ENCODE measurements at regions not wholly inside any gene's neighbourhood (a gene's known extent, or its start where the extent isn't known, plus 50 kb on each side); places are given as distances from the start of the nearest gene placed in this dataset.

DNA sequence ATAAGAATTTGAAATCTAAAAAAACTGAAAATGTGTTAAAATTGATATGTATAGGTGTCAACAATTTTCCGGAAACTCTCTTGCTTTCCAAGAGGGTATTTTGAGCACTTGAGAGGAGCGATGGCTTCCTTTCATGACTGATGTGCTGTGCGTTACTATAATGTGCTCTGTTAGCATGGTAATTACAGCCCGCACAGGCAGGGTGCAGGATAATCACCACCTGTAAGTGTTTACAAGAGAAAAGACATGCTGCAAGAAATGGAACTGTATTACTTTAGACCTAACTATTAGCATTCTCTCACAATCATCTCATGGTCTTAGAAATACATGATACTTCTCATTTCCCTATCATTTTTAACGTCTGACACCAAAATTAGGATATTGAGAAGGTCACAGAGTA, 92.4 kb upstream of the ADARB2 start:
- Histone ChIP-seq H3K79me2 (ENCODE audit: control insufficient read depth, insufficient read depth, low read length) (no peaks in the 10 kb centered on the region), H3K27me3 (replicated peaks in 1 of 4; ENCODE audit: control extremely low read depth in 1 of 4, control insufficient read depth in 3 of 4, insufficient read depth in 4 of 4, low read length in 3 of 4) (no peaks in the 10 kb centered on the region), H3K36me3 (replicated peaks in 1 of 2; ENCODE audit: control extremely low read depth in 1 of 2, control insufficient read depth in 1 of 2, extremely low read depth in 1 of 2, insufficient read depth in 2 of 2, low read length in 1 of 2) (no peaks in the 10 kb centered on the region), H3K4me3 (ENCODE audit: control extremely low read depth in 1 of 5, extremely low read depth in 1 of 5, insufficient read depth in 1 of 5, low read depth in 2 of 5, low read length in 4 of 5) (no peak overlapping the region), H3K9ac (ENCODE audit: low read length) (no peak overlapping the region), H3K27ac (ENCODE audit: low read length in 2 of 2) (no peak overlapping the region), H2AFZ (ENCODE audit: insufficient read depth, low read depth, low read length, poor library complexity, severe bottlenecking) (no peak overlapping the region), H3K9me3 (ENCODE audit: control extremely low read depth in 1 of 3, control insufficient read depth in 2 of 3, insufficient read depth in 1 of 3, low read length in 2 of 3) (peaks cover 0 to 6% (median 0%) of the 10 kb centered on the region in 3 donors), H3K4me2 (replicated peaks; ENCODE audit: low read depth, low read length, poor library complexity, severe bottlenecking) (no peak overlapping the region), H3K4me1 (ENCODE audit: control insufficient read depth in 2 of 2, insufficient read depth in 2 of 2, low read length in 2 of 2) (peaks cover 6% of the 10 kb centered on the region in 2 donors), H4K20me1 (ENCODE audit: control insufficient read depth, insufficient read depth, low read length, poor library complexity, severe bottlenecking) (no peaks in the 10 kb centered on the region)
- no peak overlapping the region for H3K27ac Mint-ChIP-seq
- no peaks in the 10 kb centered on the region for H3K9me3 Mint-ChIP-seq (ENCODE audit: insufficient read depth)
- peaks cover 12% of the 10 kb centered on the region for H3K27me3 Mint-ChIP-seq
- intact Hi-C loops (cut with micrococcal nuclease), result no loop called here
- ATAC-seq (ENCODE audit: low read depth), result no peak
- TF ChIP-seq, protein P1, sequence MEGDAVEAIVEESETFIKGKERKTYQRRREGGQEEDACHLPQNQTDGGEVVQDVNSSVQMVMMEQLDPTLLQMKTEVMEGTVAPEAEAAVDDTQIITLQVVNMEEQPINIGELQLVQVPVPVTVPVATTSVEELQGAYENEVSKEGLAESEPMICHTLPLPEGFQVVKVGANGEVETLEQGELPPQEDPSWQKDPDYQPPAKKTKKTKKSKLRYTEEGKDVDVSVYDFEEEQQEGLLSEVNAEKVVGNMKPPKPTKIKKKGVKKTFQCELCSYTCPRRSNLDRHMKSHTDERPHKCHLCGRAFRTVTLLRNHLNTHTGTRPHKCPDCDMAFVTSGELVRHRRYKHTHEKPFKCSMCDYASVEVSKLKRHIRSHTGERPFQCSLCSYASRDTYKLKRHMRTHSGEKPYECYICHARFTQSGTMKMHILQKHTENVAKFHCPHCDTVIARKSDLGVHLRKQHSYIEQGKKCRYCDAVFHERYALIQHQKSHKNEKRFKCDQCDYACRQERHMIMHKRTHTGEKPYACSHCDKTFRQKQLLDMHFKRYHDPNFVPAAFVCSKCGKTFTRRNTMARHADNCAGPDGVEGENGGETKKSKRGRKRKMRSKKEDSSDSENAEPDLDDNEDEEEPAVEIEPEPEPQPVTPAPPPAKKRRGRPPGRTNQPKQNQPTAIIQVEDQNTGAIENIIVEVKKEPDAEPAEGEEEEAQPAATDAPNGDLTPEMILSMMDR (IDR thresholded peaks at IDR 0.05), result no peak
- no peak for TF ChIP-seq EZH2 (IDR thresholded peaks at IDR 0.05; ENCODE audit: borderline replicate concordance, insufficient read depth, low read depth, low read length, poor library complexity, severe bottlenecking)
- H3K4me3 Mint-ChIP-seq, result no peak overlapping the region
- CTCF ChIA-PET, result no interaction called here
- peaks cover 8% of the 10 kb centered on the region for H3K4me1 Mint-ChIP-seq
- no peak for DNase-seq
- POLR2A ChIA-PET, result no interaction called here
- 100% methylated on average over 3 of the region's 5 CpGs for WGBS (ENCODE audit: insufficient coverage)

DNA sequence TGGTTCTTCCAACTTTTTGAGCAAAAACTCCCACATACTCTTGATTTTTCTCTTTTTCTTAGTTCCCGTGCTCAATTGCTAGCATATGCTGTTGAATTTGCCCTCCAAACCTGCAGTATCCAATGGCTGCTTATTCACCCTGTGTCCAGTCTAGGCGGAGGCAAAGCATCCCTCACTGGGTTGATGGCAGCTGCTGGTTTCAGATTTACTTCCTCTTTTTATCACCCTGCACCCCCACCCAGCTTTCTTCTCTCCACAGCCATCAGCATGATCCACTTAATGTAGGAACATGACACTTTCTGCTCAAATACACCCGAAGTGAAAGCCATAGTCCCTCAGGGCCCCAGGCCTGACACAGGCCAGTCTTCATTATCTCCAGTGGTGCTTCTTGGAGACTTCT, 87.6 kb upstream of the ADARB2 start:
- peak; percentile 83 for ATAC-seq (ENCODE audit: low read depth)
- Histone ChIP-seq H3K4me3 (ENCODE audit: control extremely low read depth in 1 of 5, extremely low read depth in 1 of 5, insufficient read depth in 1 of 5, low read depth in 2 of 5, low read length in 4 of 5) (no peak overlapping the region), H2AFZ (ENCODE audit: insufficient read depth, low read depth, low read length, poor library complexity, severe bottlenecking) (no peak overlapping the region), H3K27me3 (replicated peaks in 1 of 4; ENCODE audit: control extremely low read depth in 1 of 4, control insufficient read depth in 3 of 4, insufficient read depth in 4 of 4, low read length in 3 of 4) (no peaks in the 10 kb centered on the region), H4K20me1 (ENCODE audit: control insufficient read depth, insufficient read depth, low read length, poor library complexity, severe bottlenecking) (no peaks in the 10 kb centered on the region), H3K4me2 (replicated peaks; ENCODE audit: low read depth, low read length, poor library complexity, severe bottlenecking) (no peak overlapping the region), H3K79me2 (ENCODE audit: control insufficient read depth, insufficient read depth, low read length) (no peaks in the 10 kb centered on the region), H3K36me3 (replicated peaks in 1 of 2; ENCODE audit: control extremely low read depth in 1 of 2, control insufficient read depth in 1 of 2, extremely low read depth in 1 of 2, insufficient read depth in 2 of 2, low read length in 1 of 2) (no peaks in the 10 kb centered on the region), H3K27ac (ENCODE audit: low read length in 2 of 2) (no peak overlapping the region), H3K9ac (ENCODE audit: low read length) (no peak overlapping the region), H3K4me1 (ENCODE audit: control insufficient read depth in 2 of 2, insufficient read depth in 2 of 2, low read length in 2 of 2) (peaks cover 6 to 7% of the 10 kb centered on the region in 2 donors), H3K9me3 (ENCODE audit: control extremely low read depth in 1 of 3, control insufficient read depth in 2 of 3, insufficient read depth in 1 of 3, low read length in 2 of 3) (peaks cover 0 to 10% (median 1%) of the 10 kb centered on the region in 3 donors)
- Mint-ChIP-seq H3K27ac (no peak overlapping the region), H3K4me3 (no peak overlapping the region), H3K4me1 (peaks cover 10% of the 10 kb centered on the region), H3K9me3 (ENCODE audit: insufficient read depth) (peaks cover 6% of the 10 kb centered on the region), H3K27me3 (peaks cover 19% of the 10 kb centered on the region)
- TF ChIP-seq, protein P1 (IDR thresholded peaks at IDR 0.05), result no peak
- no peak for TF ChIP-seq EZH2 (IDR thresholded peaks at IDR 0.05; ENCODE audit: borderline replicate concordance, insufficient read depth, low read depth, low read length, poor library complexity, severe bottlenecking)
- intact Hi-C loops (cut with micrococcal nuclease), result no loop called here
- ChIA-PET CTCF (no interaction called here), POLR2A (no interaction called here)
- WGBS (ENCODE audit: insufficient coverage), result 23% methylated on average over 3 of the region's 3 CpGs
- peak; percentile 66 for DNase-seq

Data from B cell (primary cell).